WTC11 (cell line): ENCODE measurements at regions not wholly inside any gene's neighbourhood (a gene's known extent, or its start where the extent isn't known, plus 50 kb on each side); places are given as distances from the start of the nearest gene placed in this dataset.

Experiments used
- ATAC-seq: fragments of 200-7000 bp; cut with Tn5 transposase; 2 replicates; pipeline ENCODE4 v1.10.0; 2021; ENCODE audit warnings: mild to moderate bottlenecking, moderate library complexity
- CTCF ChIA-PET: fragments of 300-600 bp; sonication (Branson Sonifier 250); formaldehyde crosslinking; loops from one replicate; lab custom pipeline; 2021; ENCODE audit warnings: antibody characterized with exemption; lab: Charles Lee
- POLR2A ChIA-PET: fragments of 350-600 bp; sonication (Branson Sonifier 250); formaldehyde crosslinking; loops from one replicate; lab custom pipeline; 2021; ENCODE audit warnings: antibody characterized with exemption; lab: Charles Lee
- DNase-seq: peaks from one replicate; pipeline ENCODE4 v3.0.0; 2021; ENCODE audit warnings: low spot score
- H3K27ac Mint-ChIP-seq: 2 replicates; pipeline ENCODE4 v1.8.0; 2021; ENCODE audit warnings: mixed read lengths
- H3K27me3 Mint-ChIP-seq: 2 replicates; pipeline ENCODE4 v1.8.0; 2021; ENCODE audit warnings: low read depth, mild to moderate bottlenecking, moderate library complexity, mixed read lengths
- H3K36me3 Mint-ChIP-seq: 2 replicates; pipeline ENCODE4 v1.8.0; 2021; ENCODE audit warnings: mixed read lengths
- H3K4me1 Mint-ChIP-seq: 2 replicates; pipeline ENCODE4 v1.8.0; 2022; ENCODE audit warnings: mixed read lengths
- H3K4me3 Mint-ChIP-seq: 2 replicates; pipeline ENCODE4 v1.8.0; 2021; ENCODE audit warnings: mild to moderate bottlenecking, moderate library complexity, mixed read lengths
- H3K9me3 Mint-ChIP-seq: 2 replicates; pipeline ENCODE4 v1.8.0; 2021; ENCODE audit warnings: mixed read lengths
- ATF1 ChIP-seq: sonication (generic); formaldehyde crosslinking; IDR thresholded peaks from 2 replicates; pipeline ENCODE4 v1.8.1; 2023; ENCODE audit warnings: mild to moderate bottlenecking, moderate library complexity, missing genetic modification reagents
- CBFB ChIP-seq: sonication (generic); formaldehyde crosslinking; IDR thresholded peaks from 2 replicates; pipeline ENCODE4 v1.8.1; 2022; ENCODE audit warnings: mild to moderate bottlenecking, low read depth, missing genetic modification reagents
- E2F5 ChIP-seq: sonication (generic); formaldehyde crosslinking; IDR thresholded peaks from 2 replicates; pipeline ENCODE4 v1.8.1; 2022; ENCODE audit warnings: mild to moderate bottlenecking, moderate library complexity, missing genetic modification reagents
- EMX1 ChIP-seq: fragments of 250-450 bp; sonication (Bioruptor Pico); IDR thresholded peaks from 2 replicates; pipeline ENCODE4 v1.8.0; 2021; ENCODE audit warnings: mild to moderate bottlenecking
- FOXK1 ChIP-seq: sonication (generic); formaldehyde crosslinking; IDR thresholded peaks from 2 replicates; pipeline ENCODE4 v1.8.0; 2022; ENCODE audit warnings: mild to moderate bottlenecking, moderate library complexity, missing genetic modification reagents
- GABPB1 ChIP-seq: sonication (generic); formaldehyde crosslinking; IDR thresholded peaks from 2 replicates; pipeline ENCODE4 v1.8.1; 2023; ENCODE audit warnings: mild to moderate bottlenecking, missing genetic modification reagents
- HMGA2 ChIP-seq: fragments of 250-450 bp; sonication (Bioruptor Pico); IDR thresholded peaks from 2 replicates; pipeline ENCODE4 v1.4.0; 2021; ENCODE audit warnings: mild to moderate bottlenecking, moderate library complexity
- JUN ChIP-seq: sonication (generic); formaldehyde crosslinking; IDR thresholded peaks from 2 replicates; pipeline ENCODE4 v1.8.0; 2023; ENCODE audit warnings: mild to moderate bottlenecking, missing genetic modification reagents
- MXD4 ChIP-seq: fragments of 250-450 bp; sonication (Bioruptor Pico); IDR thresholded peaks from 2 replicates; pipeline ENCODE4 v1.8.0; 2021; ENCODE audit warnings: mild to moderate bottlenecking, moderate library complexity, borderline replicate concordance
- NFATC4 ChIP-seq: fragments of 250-450 bp; sonication (Bioruptor Pico); IDR thresholded peaks from 2 replicates; pipeline ENCODE4 v1.9.0; 2021; ENCODE audit warnings: mild to moderate bottlenecking
- NFYB ChIP-seq: sonication (generic); formaldehyde crosslinking; conservative IDR thresholded peaks from 2 replicates; pipeline ENCODE4 v1.8.0; 2022; ENCODE audit warnings: low read depth, missing genetic modification reagents
- RELA ChIP-seq: sonication (generic); formaldehyde crosslinking; IDR thresholded peaks from 2 replicates; pipeline ENCODE4 v1.8.1; 2022; ENCODE audit warnings: missing genetic modification reagents, mild to moderate bottlenecking, borderline replicate concordance
- SP1 ChIP-seq: sonication (generic); formaldehyde crosslinking; conservative IDR thresholded peaks from 2 replicates; pipeline ENCODE4 v1.8.1; 2022; ENCODE audit warnings: missing genetic modification reagents
- TP53 ChIP-seq: sonication (generic); formaldehyde crosslinking; IDR thresholded peaks from 2 replicates; pipeline ENCODE4 v1.8.1; 2023; ENCODE audit warnings: mild to moderate bottlenecking, missing genetic modification reagents
- USF2 ChIP-seq: sonication (generic); formaldehyde crosslinking; IDR thresholded peaks from 2 replicates; pipeline ENCODE4 v1.8.1; 2023; ENCODE audit warnings: mild to moderate bottlenecking, missing genetic modification reagents, moderate library complexity
- ZNF121 ChIP-seq: sonication (generic); formaldehyde crosslinking; IDR thresholded peaks from 2 replicates; pipeline ENCODE4 v1.8.0; 2023; ENCODE audit warnings: missing genetic modification reagents
- ZNF138 ChIP-seq: sonication (generic); formaldehyde crosslinking; conservative IDR thresholded peaks from 2 replicates; pipeline ENCODE4 v1.8.1; 2022; ENCODE audit warnings: mild to moderate bottlenecking, moderate library complexity, missing genetic modification reagents
- ZNF219 ChIP-seq: sonication (generic); formaldehyde crosslinking; IDR thresholded peaks from 2 replicates; pipeline ENCODE4 v1.8.0; 2023; ENCODE audit warnings: missing genetic modification reagents, mild to moderate bottlenecking, borderline replicate concordance
- ZNF416 ChIP-seq: fragments of 250-450 bp; sonication (Bioruptor Pico); IDR thresholded peaks from 2 replicates; pipeline ENCODE4 v1.9.0; 2021; ENCODE audit warnings: mild to moderate bottlenecking, inconsistent platforms
- ZNF423 ChIP-seq: fragments of 250-450 bp; sonication (Bioruptor Pico); IDR thresholded peaks from 2 replicates; pipeline ENCODE4 v2.1.2; 2022; ENCODE audit warnings: mild to moderate bottlenecking, moderate library complexity
- ZNF532 ChIP-seq: fragments of 250-450 bp; sonication (Bioruptor Pico); IDR thresholded peaks from 2 replicates; pipeline ENCODE4 v1.9.0; 2021; ENCODE audit warnings: mild to moderate bottlenecking, borderline replicate concordance
- TF ChIP-seq, protein P1 (sequence below): sonication (generic); formaldehyde crosslinking; IDR thresholded peaks from 2 replicates; pipeline ENCODE4 v1.8.1; 2022; ENCODE audit warnings: low read depth, mild to moderate bottlenecking, moderate library complexity, missing genetic modification reagents, borderline replicate concordance
- TF ChIP-seq, protein P2 (sequence below): sonication (generic); formaldehyde crosslinking; conservative IDR thresholded peaks from 2 replicates; pipeline ENCODE4 v1.8.1; 2022; ENCODE audit warnings: mild to moderate bottlenecking, missing genetic modification reagents
- TF ChIP-seq, protein P3 (sequence below): sonication (generic); formaldehyde crosslinking; IDR thresholded peaks from 2 replicates; pipeline ENCODE4 v1.8.0; 2023; ENCODE audit warnings: missing genetic modification reagents
- TF ChIP-seq, protein P4 (sequence below): sonication (generic); formaldehyde crosslinking; IDR thresholded peaks from 2 replicates; pipeline ENCODE4 v1.8.1; 2023; ENCODE audit warnings: mild to moderate bottlenecking, moderate library complexity, missing genetic modification reagents

- ChIA-PET CTCF (no interaction called here), POLR2A (no interaction called here)
- Mint-ChIP-seq H3K9me3 (peaks cover 33% of the 10 kb centered on the region), H3K4me3 (no peak overlapping the region), H3K27me3 (no peaks in the 10 kb centered on the region), H3K27ac (no peak overlapping the region), H3K36me3 (peaks cover 24% of the 10 kb centered on the region), H3K4me1 (no peaks in the 10 kb centered on the region)
- TF ChIP-seq, protein P1, sequence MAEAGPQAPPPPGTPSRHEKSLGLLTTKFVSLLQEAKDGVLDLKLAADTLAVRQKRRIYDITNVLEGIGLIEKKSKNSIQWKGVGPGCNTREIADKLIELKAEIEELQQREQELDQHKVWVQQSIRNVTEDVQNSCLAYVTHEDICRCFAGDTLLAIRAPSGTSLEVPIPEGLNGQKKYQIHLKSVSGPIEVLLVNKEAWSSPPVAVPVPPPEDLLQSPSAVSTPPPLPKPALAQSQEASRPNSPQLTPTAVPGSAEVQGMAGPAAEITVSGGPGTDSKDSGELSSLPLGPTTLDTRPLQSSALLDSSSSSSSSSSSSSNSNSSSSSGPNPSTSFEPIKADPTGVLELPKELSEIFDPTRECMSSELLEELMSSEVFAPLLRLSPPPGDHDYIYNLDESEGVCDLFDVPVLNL (CRISPR knock-in tag): no peak
- ATAC-seq (no peak), DNase-seq (no peak)
These were observed 73.0 kb upstream of the PPP1R9A start for GRCh38 chr7:94834359-94834758.

- Mint-ChIP-seq H3K36me3 (peaks cover 45% of the 10 kb centered on the region), H3K27ac (no peak overlapping the region), H3K4me1 (no peaks in the 10 kb centered on the region), H3K4me3 (no peak overlapping the region), H3K9me3 (peaks cover 62% of the 10 kb centered on the region), H3K27me3 (0 out of 2 replicates have a peak, but pooled peaks cover 3% of the 10 kb centered on the region)
- CTCF ChIA-PET: no interaction called here
- DNase-seq (no peak), ATAC-seq (no peak)
- TF ChIP-seq HMGA2 (CRISPR knock-in tag): no peak
- no peak for TF ChIP-seq RELA
- TF ChIP-seq ZNF532 (CRISPR knock-in tag): no peak
- TF ChIP-seq E2F5 (CRISPR knock-in tag): no peak
- no peak for TF ChIP-seq SP1
- no peak for TF ChIP-seq NFYB (CRISPR knock-in tag)
- TF ChIP-seq MXD4: no peak
- POLR2A ChIA-PET: no interaction called here
These were observed 68.7 kb upstream of the PPP1R9A start for GRCh38 chr7:94838717-94839116.

DNA sequence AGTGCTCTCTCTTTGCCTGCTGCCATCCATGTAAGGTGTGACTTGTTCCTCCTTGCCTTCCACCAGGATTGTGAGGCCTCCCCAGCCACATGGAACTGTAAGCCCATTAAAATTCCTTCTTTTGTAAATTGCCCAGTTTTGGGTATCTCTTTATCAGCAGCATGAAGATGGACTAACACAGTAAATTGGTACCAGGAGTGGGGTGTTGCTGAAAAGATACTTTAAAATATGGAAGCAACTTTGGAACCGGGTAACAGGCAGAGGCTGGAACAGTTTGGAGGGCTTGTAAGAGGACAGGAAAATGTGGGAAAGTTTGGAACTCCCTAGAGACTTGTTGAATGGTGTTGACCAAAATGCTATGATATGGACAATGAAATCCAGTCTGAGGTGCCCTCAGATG is 63.8 kb upstream of the PPP1R9A start:
- Mint-ChIP-seq H3K4me1 (no peaks in the 10 kb centered on the region), H3K36me3 (peaks cover 53% of the 10 kb centered on the region), H3K27me3 (peaks cover 3% of the 10 kb centered on the region; the same call in 1 of the 2 replicates), H3K4me3 (no peak overlapping the region), H3K9me3 (peaks cover 74% of the 10 kb centered on the region), H3K27ac (no peak overlapping the region)
- ChIA-PET POLR2A (no interaction called here), CTCF (no interaction called here)
- ATAC-seq (no peak), DNase-seq (no peak)
- TF ChIP-seq, protein P2, sequence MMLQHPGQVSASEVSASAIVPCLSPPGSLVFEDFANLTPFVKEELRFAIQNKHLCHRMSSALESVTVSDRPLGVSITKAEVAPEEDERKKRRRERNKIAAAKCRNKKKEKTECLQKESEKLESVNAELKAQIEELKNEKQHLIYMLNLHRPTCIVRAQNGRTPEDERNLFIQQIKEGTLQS (CRISPR knock-in tag): no peak
- TF ChIP-seq, protein P3, sequence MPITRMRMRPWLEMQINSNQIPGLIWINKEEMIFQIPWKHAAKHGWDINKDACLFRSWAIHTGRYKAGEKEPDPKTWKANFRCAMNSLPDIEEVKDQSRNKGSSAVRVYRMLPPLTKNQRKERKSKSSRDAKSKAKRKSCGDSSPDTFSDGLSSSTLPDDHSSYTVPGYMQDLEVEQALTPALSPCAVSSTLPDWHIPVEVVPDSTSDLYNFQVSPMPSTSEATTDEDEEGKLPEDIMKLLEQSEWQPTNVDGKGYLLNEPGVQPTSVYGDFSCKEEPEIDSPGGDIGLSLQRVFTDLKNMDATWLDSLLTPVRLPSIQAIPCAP (CRISPR knock-in tag): no peak
- TF ChIP-seq GABPB1 (no peak), CBFB (CRISPR knock-in tag) (no peak), USF2 (CRISPR knock-in tag) (no peak), ZNF121 (CRISPR knock-in tag) (no peak), ZNF423 (CRISPR knock-in tag) (no peak), TP53 (CRISPR knock-in tag) (no peak), FOXK1 (CRISPR knock-in tag) (no peak), EMX1 (CRISPR knock-in tag) (no peak), NFATC4 (CRISPR knock-in tag) (no peak), ZNF219 (CRISPR knock-in tag) (no peak), JUN (CRISPR knock-in tag) (no peak), ZNF138 (CRISPR knock-in tag) (no peak), ZNF416 (CRISPR knock-in tag) (no peak), ATF1 (no peak)
- TF ChIP-seq, protein P4, sequence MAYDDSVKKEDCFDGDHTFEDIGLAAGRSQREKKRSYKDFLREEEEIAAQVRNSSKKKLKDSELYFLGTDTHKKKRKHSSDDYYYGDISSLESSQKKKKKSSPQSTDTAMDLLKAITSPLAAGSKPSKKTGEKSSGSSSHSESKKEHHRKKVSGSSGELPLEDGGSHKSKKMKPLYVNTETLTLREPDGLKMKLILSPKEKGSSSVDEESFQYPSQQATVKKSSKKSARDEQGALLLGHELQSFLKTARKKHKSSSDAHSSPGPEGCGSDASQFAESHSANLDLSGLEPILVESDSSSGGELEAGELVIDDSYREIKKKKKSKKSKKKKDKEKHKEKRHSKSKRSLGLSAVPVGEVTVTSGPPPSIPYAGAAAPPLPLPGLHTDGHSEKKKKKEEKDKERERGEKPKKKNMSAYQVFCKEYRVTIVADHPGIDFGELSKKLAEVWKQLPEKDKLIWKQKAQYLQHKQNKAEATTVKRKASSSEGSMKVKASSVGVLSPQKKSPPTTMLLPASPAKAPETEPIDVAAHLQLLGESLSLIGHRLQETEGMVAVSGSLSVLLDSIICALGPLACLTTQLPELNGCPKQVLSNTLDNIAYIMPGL (CRISPR knock-in tag): no peak
